PC-3 (cell line): ENCODE measurements at regions not wholly inside any gene's neighbourhood (a gene's known extent, or its start where the extent isn't known, plus 50 kb on each side); places are given as distances from the start of the nearest gene placed in this dataset.

ENCODE experiments used
- CTCF ChIP-seq: fragments of 300-600 bp; sonication (generic); conservative IDR thresholded peaks from 2 replicates; pipeline ENCODE4 v1.5.1; 2017; ENCODE audit warnings: antibody characterized with exemption, low read depth, mild to moderate bottlenecking, low read length
- EZH2 ChIP-seq: fragments of 300-600 bp; sonication (generic); IDR thresholded peaks from one replicate; pipeline ENCODE4 v1.6.1; 2017; ENCODE audit warnings: antibody characterized with exemption, mild to moderate bottlenecking, low read length; ENCODE audit not compliant: unreplicated experiment

GRCh38 chr7:96870934-96871333 is 134.4 kb upstream of the DLX6 start:
- TF ChIP-seq CTCF = no peak
- TF ChIP-seq EZH2 = no peak
